HS-27A (cell line): ENCODE measurements at regions not wholly inside any gene's neighbourhood (a gene's known extent, or its start where the extent isn't known, plus 50 kb on each side); places are given as distances from the start of the nearest gene placed in this dataset.
A peak's percentile ranks its signal among the peaks of the same experiment; 100 is the strongest.

Experiments used
- DNase-seq: peaks from one replicate; pipeline ENCODE4 v3.0.0-alpha.2; 2012; ENCODE audit warnings: low read depth, missing footprints

GRCh38 chr13:84959818-84960217 lies 839.4 kb downstream of the SLITRK6 start:
- DNase-seq = no peak

DNA sequence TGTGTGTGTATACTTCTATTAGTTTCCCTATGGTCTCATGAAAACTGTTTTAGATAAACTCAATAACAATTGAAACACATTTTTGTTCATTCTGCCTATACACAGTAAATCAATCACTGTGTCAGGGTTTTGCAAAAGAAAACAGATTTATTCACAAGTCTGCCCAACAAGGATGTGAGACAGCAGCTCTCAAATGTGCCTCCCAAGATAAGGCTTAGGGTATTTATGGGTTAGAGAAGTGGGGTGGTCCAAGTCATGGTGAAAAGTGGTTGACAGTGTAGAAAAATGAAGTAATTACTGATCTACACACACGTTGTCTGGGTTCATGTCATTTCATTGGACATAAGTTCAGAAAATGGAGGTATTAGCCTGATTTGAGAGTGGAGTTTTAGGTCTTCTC lies 844.6 kb downstream of the SLITRK6 start:
- no peak for DNase-seq

GRCh38 chr13:84951128-84951527 lies 848.1 kb downstream of the SLITRK6 start:
- no peak for DNase-seq

DNA sequence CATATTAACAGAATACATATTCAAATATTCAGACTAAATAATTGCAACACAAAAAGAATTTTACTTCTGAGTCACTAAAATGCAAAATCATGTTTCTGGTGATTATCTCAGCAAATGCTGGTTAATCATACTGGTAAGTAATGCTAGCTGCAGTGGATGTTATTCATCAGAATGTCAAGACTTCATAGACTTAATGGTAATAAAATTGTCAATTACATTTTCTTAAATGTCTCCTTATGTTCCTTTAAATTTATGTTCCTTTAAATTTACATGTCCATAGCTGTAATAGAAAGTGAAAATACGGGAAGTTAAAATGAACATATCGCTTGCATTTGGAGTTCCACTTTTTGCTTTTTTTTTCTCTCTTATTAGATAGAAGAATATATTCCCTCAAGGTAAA lies 853.0 kb downstream of the SLITRK6 start:
- no peak for DNase-seq

DNA sequence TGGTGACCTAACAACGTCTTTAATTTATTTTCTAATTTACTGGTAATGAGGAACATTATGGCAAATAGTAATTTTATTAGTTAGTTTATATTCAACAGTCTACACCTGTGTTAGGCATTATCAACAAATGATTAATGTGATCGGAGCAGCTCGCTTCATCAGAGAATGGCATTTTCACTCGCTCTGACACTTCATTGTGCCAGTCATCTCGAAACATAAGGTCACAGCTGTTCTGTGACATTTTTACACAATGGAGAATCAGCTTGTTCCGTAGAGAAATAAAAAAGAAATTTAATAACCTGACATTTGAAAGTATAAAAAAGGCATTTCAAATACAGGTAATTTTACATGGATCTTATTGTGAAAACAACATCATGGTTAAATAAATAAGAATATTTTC lies 858.4 kb downstream of the SLITRK6 start:
- DNase-seq = no peak

DNA sequence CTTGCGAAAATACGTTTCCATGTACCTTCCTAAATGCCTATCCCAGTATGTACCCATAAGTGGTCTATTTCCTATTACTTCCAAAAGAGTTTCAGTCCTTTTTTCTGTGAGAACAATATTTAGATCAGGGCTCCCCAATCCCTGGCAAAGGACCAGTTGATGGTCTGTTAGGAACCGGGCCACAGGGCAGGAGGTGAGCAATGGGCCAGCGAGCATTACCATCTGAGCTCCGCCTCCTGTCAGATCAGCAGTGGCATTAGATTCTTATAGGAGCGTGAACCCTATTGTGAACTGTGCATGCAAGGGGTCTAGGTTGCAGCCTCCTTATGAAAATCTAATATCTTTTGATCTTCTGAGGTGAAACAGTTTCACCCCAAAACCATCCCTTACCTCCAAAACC lies 859.1 kb downstream of the SLITRK6 start:
- no peak for DNase-seq

GRCh38 chr13:84934911-84935310 lies 864.3 kb downstream of the SLITRK6 start:
- no peak for DNase-seq

GRCh38 chr13:84933797-84934196 lies 865.4 kb downstream of the SLITRK6 start:
- DNase-seq = no peak

DNA sequence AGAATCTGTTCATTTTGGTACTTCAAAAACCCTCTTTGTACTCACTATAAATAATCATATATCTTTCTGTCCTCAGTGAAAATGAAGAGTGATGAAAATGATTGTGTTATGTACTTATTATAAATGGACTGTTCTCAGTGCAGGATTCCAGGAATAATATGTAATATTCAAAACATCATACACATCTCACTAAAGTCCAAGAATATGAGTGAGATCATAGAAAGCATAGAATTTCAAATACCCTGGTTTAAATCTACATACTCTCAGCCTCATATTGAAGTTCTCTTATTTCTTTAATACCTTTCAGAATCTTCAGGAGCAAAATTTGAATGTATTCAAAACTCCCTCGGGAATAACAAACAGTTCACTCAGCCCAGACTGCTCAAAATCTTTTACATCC lies 868.0 kb downstream of the SLITRK6 start:
- DNase-seq = no peak

GRCh38 chr13:84927442-84928169 lies 871.6 kb downstream of the SLITRK6 start:
- DNase-seq = no peak

- DNase-seq = no peak
Observed at GRCh38 chr13:84925443-84925842, 873.8 kb downstream of the SLITRK6 start.

DNA sequence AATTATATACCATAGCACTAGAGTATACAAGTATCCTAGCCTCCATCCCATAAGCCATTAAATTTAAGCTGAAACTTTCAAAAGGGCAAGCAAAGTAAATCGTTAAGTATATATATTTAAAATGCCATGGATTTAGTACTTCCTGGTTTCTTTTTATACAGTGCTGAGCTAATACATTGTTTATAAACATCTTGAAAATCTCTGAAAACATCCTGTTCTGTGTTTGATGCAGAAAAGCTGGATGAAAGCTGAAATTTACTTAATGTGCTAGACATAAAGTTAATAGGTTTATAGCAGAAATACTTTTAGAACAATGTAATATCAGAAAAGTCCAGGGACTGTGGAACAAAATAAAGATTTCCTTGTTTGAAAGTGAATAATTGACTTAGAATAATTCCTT lies 875.4 kb downstream of the SLITRK6 start:
- no peak for DNase-seq

GRCh38 chr13:84917252-84917878 lies 881.9 kb downstream of the SLITRK6 start:
- no peak for DNase-seq

- DNase-seq = no peak
Observed at GRCh38 chr13:84912720-84913119, 886.5 kb downstream of the SLITRK6 start.

GRCh38 chr13:84910423-84910822 lies 888.8 kb downstream of the SLITRK6 start:
- no peak for DNase-seq

DNA sequence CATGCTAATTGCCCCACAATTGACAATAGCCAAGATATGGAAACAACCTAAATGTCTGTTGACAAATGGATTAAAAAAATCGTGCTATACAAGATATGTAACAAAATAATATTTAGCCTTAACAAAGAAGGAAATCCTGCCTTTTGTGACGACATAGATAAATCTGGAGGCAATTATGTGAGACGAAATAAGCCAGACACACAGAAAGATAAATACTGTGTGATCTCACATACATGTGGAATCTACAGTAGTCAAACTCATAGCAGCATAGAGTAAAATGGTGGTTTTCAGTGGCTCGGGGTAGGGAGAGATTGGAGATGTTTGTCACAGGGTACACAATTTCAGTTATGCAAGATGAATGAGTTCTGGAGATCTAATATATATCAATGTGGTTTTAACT lies 895.8 kb downstream of the SLITRK6 start:
- DNase-seq = no peak

- DNase-seq = no peak
Observed at GRCh38 chr13:84902243-84902642, 897.0 kb downstream of the SLITRK6 start.

- peak; percentile 12 for DNase-seq
Observed at GRCh38 chr13:84896128-84896527, 903.1 kb downstream of the SLITRK6 start.

- DNase-seq = no peak
Observed at GRCh38 chr13:84894749-84895148, 904.5 kb downstream of the SLITRK6 start.

- no peak for DNase-seq
Observed at GRCh38 chr13:84885868-84886267, 913.4 kb downstream of the SLITRK6 start.

DNA sequence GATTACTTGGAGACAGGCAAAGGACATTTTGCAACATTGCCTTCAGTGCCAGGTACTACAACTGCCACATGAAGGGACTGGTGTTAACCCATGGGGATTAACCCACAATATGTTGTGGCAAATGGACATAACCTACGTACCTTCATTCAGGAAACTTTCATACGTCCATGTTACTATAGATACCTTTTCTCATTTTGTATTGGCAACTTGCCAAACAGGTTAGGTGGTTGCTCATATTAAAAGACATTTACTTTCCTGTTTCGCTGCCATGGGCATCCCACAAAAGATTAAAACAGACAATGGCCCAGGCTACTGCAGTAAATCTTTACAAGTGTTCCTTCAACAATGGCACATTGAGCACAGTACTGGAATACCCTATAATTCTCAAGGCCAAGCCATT lies 925.3 kb downstream of the SLITRK6 start:
- DNase-seq = no peak

DNA sequence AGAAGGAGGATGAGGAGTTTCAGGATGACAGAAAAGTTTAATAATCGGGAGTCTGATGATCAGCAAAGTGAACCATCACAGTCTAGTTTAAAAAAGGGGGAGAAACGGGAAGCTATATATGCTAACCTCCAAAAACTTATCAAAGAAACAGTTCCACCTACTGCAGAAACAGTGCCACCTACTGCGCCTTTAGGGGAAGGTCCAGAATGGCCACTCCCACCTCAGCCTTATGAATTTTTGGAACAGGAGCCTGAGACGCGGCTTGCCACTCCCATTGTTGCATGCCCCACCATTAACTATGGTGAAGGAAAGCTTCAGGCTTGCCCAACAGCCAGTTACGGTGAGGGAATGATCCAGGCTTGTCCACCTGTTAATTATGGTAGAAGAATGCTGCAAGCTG lies 929.0 kb downstream of the SLITRK6 start:
- peak; percentile 0 for DNase-seq

- DNase-seq = no peak
Observed at GRCh38 chr13:84867246-84867645, 932.0 kb downstream of the SLITRK6 start.

GRCh38 chr13:84865783-84866221 lies 933.4 kb downstream of the SLITRK6 start:
- peak; percentile 11 for DNase-seq
